DMS114 treated with DMSO at 0.1 percent for 48 hours (cell line): ENCODE measurements at regions not wholly inside any gene's neighbourhood (a gene's known extent, or its start where the extent isn't known, plus 50 kb on each side); places are given as distances from the start of the nearest gene placed in this dataset.

ENCODE experiments used
- DNase-seq: peaks from one replicate; lab custom pipeline; 2025; ENCODE audit not compliant: unreplicated experiment; lab: John Stamatoyannopoulos, UW

DNA sequence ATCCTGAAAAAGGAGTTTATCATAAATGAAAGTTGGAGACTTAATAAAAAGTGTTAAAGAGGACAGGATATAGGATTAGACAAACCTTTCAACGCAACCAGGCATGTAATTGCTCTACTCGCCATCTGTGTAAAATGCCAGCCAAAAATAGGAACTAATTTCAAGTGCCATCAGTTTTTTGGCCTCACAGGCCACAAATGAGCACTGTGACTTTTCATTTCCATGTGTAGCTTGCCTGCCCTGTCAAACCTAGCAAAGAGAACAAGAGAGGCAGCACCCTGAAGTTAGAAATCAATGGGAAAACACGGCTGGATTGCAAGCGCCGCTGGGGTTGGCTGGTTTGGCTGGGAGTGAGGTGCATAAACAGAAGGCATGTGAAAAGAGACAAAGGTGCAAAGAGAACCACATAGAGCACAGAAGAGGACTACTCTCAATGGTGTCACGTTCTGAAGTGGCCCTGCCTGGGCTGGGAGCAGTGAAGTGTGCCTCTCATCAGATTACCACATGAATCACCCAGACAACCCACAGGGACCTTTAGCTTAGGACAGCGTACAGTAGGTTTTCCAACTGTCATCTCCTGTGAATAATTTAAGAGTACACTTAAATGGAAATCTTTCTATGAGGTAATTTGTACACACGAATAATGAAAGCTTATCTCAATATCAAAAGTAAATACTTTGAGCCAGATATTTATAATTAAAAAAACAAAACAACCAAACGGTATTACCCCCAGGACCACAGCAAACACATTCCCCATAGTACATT, 78.0 kb upstream of the NHSL1 start:
- no peak for DNase-seq

DNA sequence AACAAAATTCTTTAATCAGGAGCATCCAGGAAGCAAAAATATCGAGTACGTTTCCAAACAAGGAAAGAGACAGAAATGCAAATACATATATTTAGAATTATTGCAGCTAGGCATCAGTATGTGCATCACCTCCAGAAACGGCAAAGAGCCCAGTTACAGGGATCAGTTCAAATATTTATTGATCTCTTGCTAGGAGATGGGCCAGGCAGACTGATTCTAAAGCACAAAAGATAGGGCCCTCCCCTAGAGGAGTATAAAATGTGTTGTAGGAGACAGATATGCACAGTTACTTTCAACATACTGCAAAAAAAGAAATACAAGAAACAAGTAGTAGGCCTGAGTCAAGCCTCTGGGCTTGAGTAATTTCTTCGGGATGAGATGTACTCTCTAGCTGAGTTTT, 80.7 kb upstream of the NHSL1 start:
- DNase-seq = no peak

DNA sequence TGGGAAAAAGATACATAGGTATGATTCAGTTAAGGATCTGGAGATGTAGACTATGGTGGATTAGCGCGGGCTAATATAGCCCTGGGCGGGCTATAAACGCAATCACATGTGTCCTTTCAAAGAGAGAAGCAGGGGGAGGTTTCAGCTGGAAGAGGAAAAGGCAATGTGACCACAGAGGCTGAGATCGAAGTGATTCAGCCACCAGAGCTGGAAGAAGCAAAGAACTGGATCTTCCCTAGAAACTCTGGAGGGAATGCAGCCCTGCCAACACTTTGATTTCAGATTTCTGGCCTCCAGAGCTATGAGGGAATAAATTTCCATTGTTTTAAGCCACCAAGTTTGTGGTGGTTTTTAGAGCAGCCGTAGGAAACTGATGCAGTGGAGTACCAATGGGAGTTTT, 81.5 kb upstream of the NHSL1 start:
- DNase-seq = no peak

DNA sequence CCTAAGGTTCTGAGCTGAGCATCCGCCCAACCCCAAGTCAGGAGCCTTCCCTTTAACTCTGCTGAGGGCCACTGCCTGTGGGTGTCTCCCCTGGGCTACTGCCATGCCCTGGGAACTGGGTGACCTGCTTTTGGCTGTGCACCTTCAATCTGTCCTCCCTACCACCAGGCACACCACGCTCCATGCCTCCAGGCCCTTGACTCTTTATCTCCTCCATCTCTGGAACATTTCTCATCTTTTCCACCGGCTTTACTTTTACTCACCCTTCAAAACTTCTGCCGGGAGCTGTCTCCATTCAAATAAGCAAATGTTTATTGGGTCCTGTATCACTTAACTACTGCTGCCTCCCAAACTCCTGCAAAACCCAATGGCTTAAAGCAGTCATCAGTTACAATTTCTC, 83.3 kb upstream of the NHSL1 start:
- no peak for DNase-seq

DNA sequence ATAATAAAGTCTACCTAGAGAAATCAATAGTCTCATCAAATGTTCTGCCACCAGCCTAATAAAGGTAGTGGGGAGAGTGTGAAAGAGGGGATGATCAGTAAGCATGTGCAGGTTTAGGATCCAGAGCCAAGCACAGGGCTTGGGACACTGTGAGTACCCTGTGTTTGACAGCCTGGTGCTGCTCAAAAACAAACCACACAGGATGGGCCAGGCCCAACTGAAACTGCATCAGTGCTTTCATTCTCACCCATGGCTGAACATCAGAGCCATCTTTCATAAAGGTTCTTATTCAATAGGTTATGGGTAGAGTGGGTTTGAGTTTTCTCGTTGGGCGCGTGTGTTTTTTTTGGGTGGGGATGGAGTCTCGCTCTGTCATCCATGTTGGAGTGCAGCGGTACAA, 87.3 kb upstream of the NHSL1 start:
- no peak for DNase-seq

DNA sequence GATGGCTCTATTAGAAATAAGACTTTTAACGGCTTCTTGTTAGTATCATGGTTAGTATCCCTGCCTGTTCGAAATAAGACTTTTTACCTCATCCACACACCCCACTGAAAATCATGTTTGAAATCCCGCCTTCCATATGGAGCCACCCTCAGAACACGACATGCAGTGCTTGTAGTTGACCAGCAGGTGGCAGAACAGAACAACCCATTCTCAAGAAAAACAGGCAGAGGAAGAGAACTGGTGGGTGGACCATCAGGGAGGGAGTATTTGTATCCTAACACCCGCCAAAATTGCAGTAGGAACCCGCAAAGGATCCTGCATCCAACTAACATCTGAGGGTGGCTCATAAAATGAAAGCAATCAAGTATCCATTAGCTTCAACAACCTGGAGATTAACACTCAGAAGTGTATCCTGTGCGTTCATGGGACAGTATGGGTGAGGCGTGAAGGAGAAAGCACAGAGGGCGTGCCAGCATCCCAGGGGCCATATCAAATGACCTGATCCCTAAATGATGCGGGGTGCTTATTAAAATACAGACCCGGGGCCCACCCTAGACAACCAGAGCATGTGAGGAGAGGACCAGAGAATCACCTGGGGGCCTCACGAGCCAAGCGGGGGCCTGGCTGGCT, 89.6 kb upstream of the NHSL1 start:
- peak; percentile 62 for DNase-seq

DNA sequence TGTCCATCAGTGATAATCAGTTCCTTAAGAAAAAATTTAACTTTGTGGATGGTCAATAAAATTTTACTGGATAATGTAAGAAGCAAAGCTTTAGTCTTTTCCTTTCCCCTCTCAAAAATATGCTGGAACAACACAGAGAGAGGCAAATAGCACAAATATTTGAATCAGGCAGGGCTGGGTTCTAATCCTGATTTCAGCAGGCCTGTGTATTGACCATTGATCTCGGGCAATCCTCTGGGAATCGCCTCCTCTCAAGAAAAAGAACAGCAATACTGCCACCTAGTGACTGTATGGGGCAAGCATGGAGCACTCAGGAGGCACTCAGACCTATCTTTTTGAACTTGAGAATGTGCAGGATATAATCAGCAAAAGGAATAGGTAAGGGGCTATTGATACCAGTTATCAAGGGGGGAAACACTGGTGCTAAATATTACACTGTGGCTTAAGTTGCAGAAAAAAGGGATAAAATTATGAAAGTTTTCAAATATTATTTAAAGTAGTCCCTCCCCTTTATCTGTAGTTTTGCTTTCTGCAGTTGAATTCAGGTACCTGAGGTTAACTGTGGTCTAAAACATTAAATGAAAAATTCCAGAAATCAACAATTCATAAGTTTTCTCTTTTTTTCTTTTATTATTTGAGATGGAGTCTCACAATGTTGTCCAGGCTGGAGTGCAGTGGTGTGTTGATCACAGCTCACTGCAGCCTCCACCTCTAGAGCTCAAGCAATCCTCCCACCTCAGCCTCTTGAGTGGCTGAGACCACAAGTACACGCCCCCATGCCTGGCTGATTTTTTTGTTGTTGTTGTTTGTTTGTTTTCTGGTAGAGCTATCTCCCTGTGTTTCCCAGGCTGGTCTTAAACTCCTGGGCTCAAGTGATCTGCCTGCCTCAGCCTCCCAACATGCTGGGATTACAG, 91.8 kb upstream of the NHSL1 start:
- DNase-seq = peak; percentile 45

DNA sequence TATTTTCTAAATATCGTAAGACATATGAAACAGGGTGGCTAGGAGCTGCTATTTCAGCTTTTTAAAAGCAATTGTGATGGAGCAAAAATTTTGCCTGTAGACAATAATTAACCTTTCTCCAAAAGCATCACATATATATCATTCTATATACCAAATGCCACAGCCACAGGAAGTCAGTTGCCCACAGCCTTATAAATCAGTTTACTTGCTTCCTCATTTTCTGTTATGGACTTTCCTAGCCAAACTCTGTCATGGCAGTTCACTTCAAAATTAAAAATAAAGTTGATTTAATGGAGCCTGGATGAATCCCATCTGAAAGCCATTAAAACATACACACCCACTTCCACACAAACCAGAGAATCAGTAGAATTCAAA, 93.4 kb upstream of the NHSL1 start:
- no peak for DNase-seq

DNA sequence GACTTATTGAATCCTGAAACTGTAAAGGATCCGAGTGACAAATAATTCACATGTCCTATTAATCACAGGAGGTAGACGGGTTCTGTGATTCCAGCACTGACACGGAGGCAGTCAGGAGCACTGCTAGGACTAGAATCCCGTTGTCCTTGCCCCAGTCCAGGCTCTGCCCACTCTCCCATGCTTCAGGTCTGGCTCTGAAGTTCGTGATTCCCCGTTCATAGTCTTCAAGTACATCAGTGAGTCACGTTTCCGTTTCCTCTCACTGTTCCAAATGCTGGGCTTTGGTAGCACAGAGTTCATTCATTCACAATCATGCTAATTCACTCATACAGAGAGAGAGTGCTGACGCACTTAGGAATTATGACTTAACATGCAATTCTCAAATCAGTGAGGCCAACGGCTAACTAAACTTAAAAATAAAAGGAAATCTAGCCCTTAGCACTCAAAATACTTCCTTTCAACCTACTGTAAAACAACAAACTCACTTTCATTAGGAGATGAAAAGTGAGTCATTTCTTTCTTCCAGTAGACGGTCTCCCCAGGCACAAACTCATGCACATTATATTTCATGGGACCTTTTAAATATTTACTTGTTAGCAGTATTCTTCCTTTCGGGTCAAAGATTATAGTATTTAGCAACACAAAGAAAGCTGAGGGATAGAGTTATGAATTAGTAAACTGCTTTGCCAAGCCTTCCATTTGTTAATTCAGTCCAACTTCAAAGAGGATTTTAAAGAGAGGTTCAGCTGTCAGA, 94.0 kb upstream of the NHSL1 start:
- no peak for DNase-seq

DNA sequence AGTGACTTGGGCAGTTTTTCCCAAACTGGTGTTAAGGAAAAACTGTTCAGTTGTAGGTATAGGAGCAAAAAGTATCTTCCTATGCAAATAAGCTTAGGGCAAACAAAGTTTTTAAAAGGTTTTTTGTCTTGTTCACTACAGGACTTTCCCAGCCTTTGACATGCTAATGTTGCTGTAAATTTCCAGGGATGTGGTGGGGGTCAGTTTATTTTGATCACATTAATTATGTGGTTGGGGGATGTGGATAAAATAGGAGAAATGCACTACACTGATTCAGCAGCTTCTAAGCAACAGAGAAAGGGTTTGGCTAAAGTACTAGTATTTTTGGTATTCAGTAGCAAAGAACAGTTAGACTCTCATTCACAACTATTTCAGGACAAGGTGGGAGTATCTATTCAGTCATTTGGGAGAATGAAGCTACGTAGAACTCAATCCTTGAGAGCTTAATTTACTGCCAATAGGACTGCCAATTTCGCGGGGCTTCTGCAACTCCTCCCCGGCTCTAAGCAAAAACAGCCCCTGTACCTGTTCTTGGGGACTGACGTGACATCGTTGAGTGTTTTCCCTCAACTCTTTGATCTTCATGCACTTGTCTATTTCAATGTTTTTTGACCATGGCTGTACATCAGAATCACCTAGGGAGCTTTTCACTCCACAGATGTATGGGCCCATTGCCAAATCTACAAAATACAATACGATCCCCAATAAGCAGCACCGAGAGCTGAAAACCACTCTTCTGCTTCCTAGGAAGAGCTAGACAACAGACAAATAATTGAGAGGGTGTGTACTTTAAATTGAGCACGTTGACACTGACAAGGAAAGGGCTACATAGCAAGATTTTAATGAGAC, 94.8 kb upstream of the NHSL1 start:
- DNase-seq = no peak

DNA sequence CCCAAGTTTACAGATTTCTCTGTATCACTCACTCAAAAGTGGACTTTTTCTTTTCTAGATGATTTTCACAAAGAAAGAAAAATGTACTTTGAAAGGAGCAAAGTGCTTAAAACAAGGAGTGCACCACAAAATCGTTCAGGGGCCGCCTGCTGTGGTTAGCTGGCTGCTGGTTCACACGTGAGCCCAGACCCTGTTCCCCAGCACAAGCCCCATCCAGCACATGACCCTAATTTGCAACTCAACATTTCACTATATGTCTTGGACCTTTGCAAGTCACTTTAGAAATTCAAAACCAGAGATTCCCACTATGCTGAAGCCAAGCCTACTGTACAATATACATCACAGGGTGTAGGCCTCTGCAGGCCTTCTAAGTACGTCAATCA, 95.5 kb upstream of the NHSL1 start:
- no peak for DNase-seq

DNA sequence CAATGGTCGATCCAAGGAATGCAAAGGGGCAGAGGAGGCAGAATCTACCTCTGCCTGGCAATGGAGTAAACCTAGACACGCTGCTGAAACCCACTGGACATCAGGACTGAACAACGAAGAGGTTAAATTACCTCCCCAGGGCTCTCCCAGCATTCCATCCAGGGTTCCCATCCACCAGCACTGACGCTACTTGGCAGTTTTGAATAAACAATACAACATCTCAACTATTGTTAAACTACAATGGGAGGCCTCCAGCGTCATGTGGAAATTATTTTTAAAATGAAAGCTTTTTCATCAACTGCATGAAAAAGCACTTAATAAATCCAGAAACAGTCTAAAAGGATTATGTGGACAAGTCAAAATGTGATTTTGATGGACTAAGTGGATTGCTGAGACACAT, 96.8 kb upstream of the NHSL1 start:
- no peak for DNase-seq

DNA sequence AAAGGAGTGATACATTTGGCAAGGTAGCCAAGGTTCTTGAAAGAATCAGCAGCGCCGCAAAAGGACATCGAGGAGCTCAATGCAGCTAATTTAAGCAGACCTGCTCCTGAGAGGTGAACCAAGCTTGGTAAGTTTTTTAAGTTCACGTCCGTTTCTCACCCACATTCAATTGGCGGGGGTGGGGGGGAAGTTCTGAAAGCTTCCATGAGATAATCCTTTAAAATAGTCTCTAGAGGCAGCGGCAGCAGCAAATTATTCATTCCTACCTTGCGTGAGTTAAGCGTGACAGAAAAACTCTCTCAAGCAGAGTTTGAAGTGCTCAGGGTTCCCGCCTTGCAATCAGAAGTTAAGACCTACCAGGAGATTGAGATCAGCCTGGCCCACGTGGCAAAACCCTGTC, 97.3 kb upstream of the NHSL1 start:
- no peak for DNase-seq

DNA sequence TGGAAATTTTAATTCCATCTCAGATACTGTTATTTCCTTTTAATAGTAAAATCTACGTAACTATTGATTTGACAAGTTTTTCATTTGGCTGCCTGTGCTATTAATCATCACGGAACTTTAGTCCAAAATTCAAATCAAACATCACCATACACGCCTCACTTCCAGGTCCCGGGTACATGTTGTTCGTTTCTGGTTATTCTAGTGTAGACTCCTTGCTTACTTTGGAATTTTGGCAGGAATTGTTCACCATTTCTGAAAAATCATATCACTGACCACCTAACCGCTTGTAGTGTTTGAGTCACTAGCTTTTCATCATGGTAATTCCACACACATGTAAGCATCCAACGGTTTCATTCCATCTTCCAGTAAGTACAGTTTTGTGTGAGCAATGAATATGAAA, 98.0 kb upstream of the NHSL1 start:
- DNase-seq = no peak

DNA sequence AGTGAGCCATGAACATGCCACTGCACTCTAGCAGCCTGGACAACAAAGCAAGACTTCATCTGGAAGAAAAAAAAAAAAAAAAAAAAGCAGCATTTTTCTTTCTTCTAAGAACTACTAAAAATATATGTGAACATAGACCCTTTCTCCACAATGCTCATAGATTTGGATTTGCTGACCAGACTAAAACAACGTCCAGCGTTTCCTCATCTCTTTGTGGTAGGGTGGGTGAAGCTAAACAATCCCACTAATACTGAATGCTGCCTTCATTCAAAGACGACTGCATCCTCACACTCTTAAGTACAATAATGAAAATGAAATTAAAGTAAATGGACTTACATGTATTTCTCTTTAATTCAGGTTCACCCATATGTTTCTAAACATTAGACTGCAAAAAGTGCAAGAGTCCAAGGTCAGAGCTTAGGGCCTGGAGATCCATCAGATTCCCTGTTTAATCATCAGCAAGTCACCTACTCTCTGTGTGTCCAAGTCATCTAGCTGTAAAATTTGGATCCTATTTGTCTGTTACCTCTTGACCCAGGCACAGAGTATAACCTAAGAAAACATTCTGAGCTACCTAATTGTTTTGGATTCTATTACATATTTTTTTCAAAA, 99.4 kb upstream of the NHSL1 start:
- DNase-seq = no peak

DNA sequence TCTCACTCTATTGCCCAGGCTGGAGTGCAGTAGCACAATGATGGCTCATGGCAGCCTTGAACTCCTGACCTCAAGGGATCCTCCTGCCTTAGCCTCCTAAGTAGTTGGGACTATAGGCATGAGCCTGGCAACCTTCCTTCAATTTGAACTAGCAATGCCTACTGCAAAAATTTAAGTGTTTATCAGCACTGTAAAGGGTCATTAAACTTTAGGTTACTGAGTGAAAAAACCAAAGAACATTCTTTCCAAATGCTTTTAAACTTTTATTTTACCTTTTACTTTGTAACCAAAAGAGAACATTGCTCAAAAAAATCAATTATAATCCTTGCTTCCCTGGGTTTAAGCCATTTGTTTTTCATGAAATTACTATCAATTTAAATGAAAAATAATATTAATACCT, 101.0 kb upstream of the NHSL1 start:
- DNase-seq = no peak

DNA sequence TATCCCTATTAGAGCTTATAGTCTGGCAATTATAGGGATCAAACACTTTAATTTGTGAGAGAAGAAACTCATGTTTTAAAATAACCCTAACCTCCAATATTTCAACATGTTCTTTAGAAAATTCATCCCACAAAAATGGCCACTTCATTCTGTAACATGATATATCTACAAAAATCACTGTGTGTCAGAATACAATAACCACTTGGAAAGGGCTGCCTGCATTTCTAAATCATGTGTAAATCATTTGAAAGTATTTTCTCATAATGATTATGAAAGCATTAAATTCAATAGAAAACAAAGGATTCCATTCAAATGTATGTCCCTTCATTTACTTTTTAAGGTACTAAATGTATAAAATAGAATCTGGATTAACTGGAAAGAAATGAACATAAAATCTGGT, 101.4 kb upstream of the NHSL1 start:
- no peak for DNase-seq

DNA sequence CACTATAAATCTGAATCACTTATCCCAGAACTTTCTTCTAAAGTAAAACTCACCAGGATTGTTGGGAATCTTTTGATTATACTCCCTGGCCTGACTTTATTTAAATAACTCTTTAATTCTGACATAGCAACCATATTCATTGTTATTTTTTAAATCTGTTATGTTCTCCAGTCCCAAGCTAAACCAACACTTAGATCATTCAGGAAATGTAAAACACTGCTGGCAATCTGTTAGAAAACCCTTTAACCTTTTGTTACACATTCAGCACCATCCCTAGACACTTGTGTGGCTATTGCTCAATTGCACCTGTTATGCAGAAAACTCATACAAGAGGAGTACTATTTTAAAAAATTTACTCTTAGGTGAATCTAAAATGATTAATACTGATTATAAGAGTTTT, 101.8 kb upstream of the NHSL1 start:
- DNase-seq = no peak

DNA sequence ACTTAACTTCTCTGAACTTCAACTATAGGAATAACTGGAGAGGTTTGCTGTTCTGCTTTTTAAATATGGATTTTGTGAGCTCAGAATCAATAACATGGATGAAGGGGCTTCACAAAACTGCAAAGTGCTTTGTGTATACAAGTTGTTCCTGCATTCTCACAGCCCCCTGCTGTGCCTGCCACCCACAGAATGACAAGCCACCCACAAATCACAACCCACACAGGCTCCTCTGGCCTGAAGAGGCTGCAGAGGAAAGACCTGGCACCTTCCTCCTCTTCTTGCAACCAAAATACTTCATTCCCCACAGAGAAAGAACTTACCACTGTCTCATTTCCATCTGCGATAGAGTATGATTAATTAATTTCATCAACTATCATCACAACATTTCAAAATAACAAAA, 106.7 kb upstream of the NHSL1 start:
- no peak for DNase-seq
